ENCODE measurements at regions not wholly inside any gene's neighbourhood (a gene's known extent, or its start where the extent isn't known, plus 50 kb on each side); places are given as distances from the start of the nearest gene placed in this dataset.

GRCh38 chr4:183821076-183821853 lies 83.8 kb upstream of the STOX2 start:
- Histone ChIP-seq H2AFZ (ENCODE audit: low read depth, low read length, severe bottlenecking) (no peak overlapping the region), H3K9me3 (ENCODE audit: insufficient read depth, low read length) (no peaks in the 10 kb centered on the region), H3K9me2 (replicated peaks; ENCODE audit: insufficient read depth, low read length) (no peaks in the 10 kb centered on the region), H3K27me3 (ENCODE audit: low read length) (no peaks in the 10 kb centered on the region), H3K4me2 (ENCODE audit: low read depth, low read length, poor library complexity, severe bottlenecking) (no peak overlapping the region), H3K9ac (ENCODE audit: low read length) (no peak overlapping the region), H4K20me1 (ENCODE audit: low read depth, low read length) (no peaks in the 10 kb centered on the region), H3K79me2 (ENCODE audit: insufficient read depth, low read length) (no peaks in the 10 kb centered on the region), H3K4me3 (ENCODE audit: insufficient read depth, low read length, poor library complexity, severe bottlenecking) (no peak overlapping the region), H3K27ac (ENCODE audit: low read depth, low read length) (no peak overlapping the region), H3F3A (ENCODE audit: insufficient read depth) (no peaks in the 10 kb centered on the region), H3K36me3 (ENCODE audit: low read length) (no peaks in the 10 kb centered on the region)
- TF ChIP-seq EZH2phosphoT487 (conservative IDR thresholded peaks at IDR 0.05; ENCODE audit: low read length) (no peak), CTCF (IDR thresholded peaks at IDR 0.05; ENCODE audit: insufficient read depth, low read length, poor library complexity, severe bottlenecking) (no peak)

- Histone ChIP-seq H3K9ac (ENCODE audit: low read length) (no peak overlapping the region), H4K20me1 (ENCODE audit: low read depth, low read length) (no peaks in the 10 kb centered on the region), H3K27me3 (ENCODE audit: low read length) (no peaks in the 10 kb centered on the region), H3K4me2 (ENCODE audit: low read depth, low read length, poor library complexity, severe bottlenecking) (no peak overlapping the region), H3K9me2 (replicated peaks; ENCODE audit: insufficient read depth, low read length) (no peaks in the 10 kb centered on the region), H3K36me3 (ENCODE audit: low read length) (no peaks in the 10 kb centered on the region), H3K27ac (ENCODE audit: low read depth, low read length) (no peak overlapping the region), H2AFZ (ENCODE audit: low read depth, low read length, severe bottlenecking) (no peak overlapping the region), H3F3A (ENCODE audit: insufficient read depth) (no peaks in the 10 kb centered on the region), H3K9me3 (ENCODE audit: insufficient read depth, low read length) (no peaks in the 10 kb centered on the region), H3K4me3 (ENCODE audit: insufficient read depth, low read length, poor library complexity, severe bottlenecking) (no peak overlapping the region), H3K79me2 (ENCODE audit: insufficient read depth, low read length) (no peaks in the 10 kb centered on the region)
- no peak for TF ChIP-seq EZH2phosphoT487 (conservative IDR thresholded peaks at IDR 0.05; ENCODE audit: low read length)
Measured at GRCh38 chr4:183823434-183823833, 81.7 kb upstream of the STOX2 start.

DNA sequence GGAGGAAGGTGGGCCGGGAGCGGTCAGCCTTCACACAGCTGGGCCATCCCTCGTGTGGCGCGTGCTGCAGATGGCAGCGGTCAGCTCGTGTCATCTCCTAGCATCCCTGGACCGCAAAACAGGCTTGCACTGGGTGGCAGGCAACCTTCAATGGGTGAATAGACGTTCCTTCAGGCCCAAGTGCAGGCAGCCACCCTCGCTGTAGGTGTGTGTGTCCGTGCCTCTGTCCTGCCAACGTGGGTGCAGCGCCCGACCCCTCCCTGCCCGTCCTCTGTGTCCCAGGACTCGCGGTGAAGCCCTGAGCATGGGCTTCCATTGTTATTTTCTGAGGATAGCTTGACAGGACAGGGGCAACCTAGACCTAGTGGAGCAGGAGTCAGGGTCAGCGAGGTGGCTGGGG lies 79.8 kb upstream of the STOX2 start:
- Histone ChIP-seq H3K9me3 (ENCODE audit: insufficient read depth, low read length) (no peaks in the 10 kb centered on the region), H3K9ac (ENCODE audit: low read length) (no peak overlapping the region), H3K4me3 (ENCODE audit: insufficient read depth, low read length, poor library complexity, severe bottlenecking) (no peak overlapping the region), H3K9me2 (replicated peaks; ENCODE audit: insufficient read depth, low read length) (no peaks in the 10 kb centered on the region), H2AFZ (ENCODE audit: low read depth, low read length, severe bottlenecking) (no peak overlapping the region), H3K27ac (ENCODE audit: low read depth, low read length) (no peak overlapping the region), H3K4me2 (ENCODE audit: low read depth, low read length, poor library complexity, severe bottlenecking) (no peak overlapping the region), H3F3A (ENCODE audit: insufficient read depth) (no peaks in the 10 kb centered on the region), H4K20me1 (ENCODE audit: low read depth, low read length) (no peaks in the 10 kb centered on the region), H3K27me3 (ENCODE audit: low read length) (no peaks in the 10 kb centered on the region), H3K36me3 (ENCODE audit: low read length) (no peaks in the 10 kb centered on the region), H3K79me2 (ENCODE audit: insufficient read depth, low read length) (no peaks in the 10 kb centered on the region)
- no peak for TF ChIP-seq CTCF (IDR thresholded peaks at IDR 0.05; ENCODE audit: insufficient read depth, low read length, poor library complexity, severe bottlenecking)
- no peak for TF ChIP-seq EZH2phosphoT487 (conservative IDR thresholded peaks at IDR 0.05; ENCODE audit: low read length)

GRCh38 chr4:183826461-183826860 lies 78.6 kb upstream of the STOX2 start:
- no peak overlapping the region for H3K4me2 ChIP-seq (ENCODE audit: low read depth, low read length, poor library complexity, severe bottlenecking)
- TF ChIP-seq EZH2phosphoT487 (conservative IDR thresholded peaks at IDR 0.05; ENCODE audit: low read length) (no peak), CTCF (IDR thresholded peaks at IDR 0.05; ENCODE audit: insufficient read depth, low read length, poor library complexity, severe bottlenecking) (no peak)
- H3F3A ChIP-seq (ENCODE audit: insufficient read depth) = no peaks in the 10 kb centered on the region

More at GRCh38 chr4:183826461-183826860, 78.6 kb upstream of the STOX2 start:
- no peaks in the 10 kb centered on the region for H3K79me2 ChIP-seq (ENCODE audit: insufficient read depth, low read length)
- no peak overlapping the region for H3K27ac ChIP-seq (ENCODE audit: low read depth, low read length)
- no peak overlapping the region for H2AFZ ChIP-seq (ENCODE audit: low read depth, low read length, severe bottlenecking)
- H3K27me3 ChIP-seq (ENCODE audit: low read length) = no peaks in the 10 kb centered on the region
- H3K9me2 ChIP-seq (replicated peaks; ENCODE audit: insufficient read depth, low read length) = no peaks in the 10 kb centered on the region
- no peak overlapping the region for H3K9ac ChIP-seq (ENCODE audit: low read length)
- H4K20me1 ChIP-seq (ENCODE audit: low read depth, low read length) = no peaks in the 10 kb centered on the region
- H3K9me3 ChIP-seq (ENCODE audit: insufficient read depth, low read length) = no peaks in the 10 kb centered on the region
- no peaks in the 10 kb centered on the region for H3K36me3 ChIP-seq (ENCODE audit: low read length)
- no peak overlapping the region for H3K4me3 ChIP-seq (ENCODE audit: insufficient read depth, low read length, poor library complexity, severe bottlenecking)
